Amniotic epithelial cell (primary cell): ENCODE measurements at regions not wholly inside any gene's neighbourhood (a gene's known extent, or its start where the extent isn't known, plus 50 kb on each side); places are given as distances from the start of the nearest gene placed in this dataset.
"Not testable (repeated sequence)": the region's sequence is repeated elsewhere in the genome, so short reads cannot be mapped to it uniquely, and the experiment has no call there.

Source experiments
- DNase-seq: peaks from one replicate; pipeline ENCODE4 v3.0.0-alpha.2; 2010; ENCODE audit warnings: low read depth

GRCh38 chr7:81181066-81181465 lies 262.2 kb upstream of the SEMA3C start:
- no peak for DNase-seq

GRCh38 chr7:81180573-81180972 lies 261.7 kb upstream of the SEMA3C start:
- DNase-seq = no peak

DNA sequence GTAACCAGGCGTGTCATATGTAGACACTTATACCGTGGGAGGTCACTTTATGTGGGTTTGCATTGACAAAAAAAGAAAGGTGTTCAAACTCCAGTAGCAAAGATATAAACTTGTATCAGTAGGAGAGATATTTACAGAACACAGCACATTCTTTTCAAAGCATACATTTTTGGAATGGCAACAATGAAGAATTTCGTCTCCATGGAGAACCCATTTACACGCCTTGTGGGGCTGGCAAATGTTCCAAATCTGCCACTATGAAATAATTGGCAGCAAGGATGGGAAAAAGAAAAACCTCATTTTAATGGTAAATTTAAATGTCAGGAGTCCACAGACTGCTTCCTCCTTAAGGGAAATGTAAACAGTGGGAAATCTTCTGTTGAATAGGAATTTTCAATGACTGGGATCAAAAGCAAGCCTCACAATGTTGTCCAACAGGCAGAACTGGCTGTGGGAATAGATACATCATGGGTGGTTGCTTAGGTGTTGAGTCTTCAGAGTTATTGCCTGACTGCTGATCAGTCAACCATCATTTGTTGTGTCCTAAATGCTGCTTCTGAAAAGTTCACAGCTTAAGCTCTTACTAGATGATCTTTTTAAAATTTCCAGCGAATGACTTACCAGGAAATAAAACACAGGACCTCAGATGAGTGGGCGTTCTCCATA lies 256.6 kb upstream of the SEMA3C start:
- no peak for DNase-seq

DNA sequence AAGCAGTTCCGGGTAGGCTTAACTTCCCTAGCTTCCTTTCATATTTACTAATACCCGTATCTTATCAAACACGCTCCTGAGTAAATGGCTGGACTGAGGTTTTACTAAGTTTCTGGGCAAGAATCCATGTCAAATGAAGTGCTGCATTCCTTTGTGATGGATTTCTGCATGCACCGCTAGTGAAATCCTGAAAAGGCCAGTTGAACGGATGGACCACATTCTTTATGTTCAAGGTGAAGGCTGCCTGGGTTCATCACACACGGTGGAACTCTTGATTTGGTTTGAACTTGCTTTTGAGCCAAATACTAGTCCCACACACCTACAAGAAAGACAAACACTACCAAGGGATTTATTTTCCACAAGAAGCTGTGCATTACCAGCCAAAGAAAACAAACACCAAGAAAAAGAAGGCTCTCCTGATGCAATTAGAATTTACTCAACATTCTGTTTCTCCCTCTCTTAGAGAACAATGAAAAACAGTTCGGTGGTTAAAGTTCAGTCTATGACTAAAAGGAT lies 255.0 kb upstream of the SEMA3C start:
- DNase-seq = peak; percentile 91

- DNase-seq = peak; percentile 34
These were observed 251.4 kb upstream of the SEMA3C start for GRCh38 chr7:81170291-81170690.

DNA sequence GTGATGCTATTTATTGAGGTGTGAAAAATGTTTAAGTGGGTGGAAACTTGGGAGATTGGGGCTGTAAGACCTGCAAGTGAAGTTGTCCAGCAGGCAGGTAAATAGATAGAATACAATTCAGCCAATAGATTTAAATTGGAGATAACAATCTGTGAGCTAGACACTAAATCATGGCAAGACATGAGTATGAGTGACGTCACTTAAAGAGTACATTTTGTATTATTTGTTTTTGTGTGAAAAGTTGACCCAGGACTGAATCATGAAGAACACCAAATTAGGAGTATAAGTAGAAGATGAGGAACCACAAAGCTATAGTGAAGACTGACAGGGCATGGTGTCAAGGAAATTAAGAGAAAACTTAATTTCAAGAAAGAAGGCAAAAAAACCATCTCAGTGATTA lies 249.1 kb upstream of the SEMA3C start:
- no peak for DNase-seq

- DNase-seq = no peak
These were observed 246.2 kb upstream of the SEMA3C start for GRCh38 chr7:81165070-81165469.

- peak; percentile 49 for DNase-seq
These were observed 244.1 kb upstream of the SEMA3C start for GRCh38 chr7:81162771-81163525.

DNA sequence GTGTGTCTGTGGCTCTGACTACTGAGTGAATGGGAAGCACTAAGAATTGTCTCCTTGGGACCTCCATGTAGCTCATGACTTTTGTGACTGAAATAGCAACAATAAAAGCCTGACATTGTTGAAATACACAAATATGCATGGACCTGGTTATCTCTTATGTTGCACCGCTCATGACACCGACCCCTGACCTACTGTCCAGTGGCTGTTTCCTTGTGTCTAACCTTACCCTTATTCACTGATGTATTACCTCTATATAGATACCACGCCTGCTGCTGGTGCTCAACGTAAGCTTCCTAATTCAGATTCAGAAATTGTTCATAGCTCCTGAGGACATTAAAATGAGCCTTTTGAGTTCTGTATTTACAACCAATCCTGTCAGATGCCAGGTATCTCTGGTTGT lies 243.4 kb upstream of the SEMA3C start:
- no peak for DNase-seq

DNA sequence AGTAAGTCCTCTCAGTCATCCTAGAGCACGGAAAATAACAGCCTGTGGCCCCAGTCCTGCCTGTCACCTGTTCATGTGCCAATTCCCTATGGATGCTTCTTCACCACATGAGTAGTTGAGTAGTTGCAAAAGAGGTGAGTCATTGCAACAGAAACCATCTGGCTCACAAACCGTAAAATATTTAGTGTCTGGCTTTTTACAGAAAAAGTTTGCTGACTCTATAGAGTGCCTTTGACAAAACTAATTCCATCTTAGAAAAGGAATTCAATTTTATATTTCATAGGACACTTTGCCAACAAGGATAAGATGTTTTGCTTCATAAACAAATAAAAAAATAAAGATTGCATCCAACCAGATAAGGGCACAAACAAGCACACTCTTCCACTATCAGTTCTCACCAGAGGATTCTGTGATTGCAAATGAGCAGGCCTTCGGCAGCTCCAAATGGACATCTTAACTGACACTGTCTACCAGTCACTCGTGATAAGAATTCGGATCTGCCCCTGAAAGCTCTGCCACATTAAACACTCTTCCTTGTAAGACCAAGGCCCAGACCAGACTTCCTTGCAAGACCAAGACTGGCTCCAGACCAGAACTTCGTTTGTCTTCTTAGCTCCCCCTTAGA lies 242.7 kb upstream of the SEMA3C start:
- DNase-seq = peak; percentile 95

GRCh38 chr7:81159402-81159801 lies 240.6 kb upstream of the SEMA3C start:
- DNase-seq = peak; percentile 54

- no peak for DNase-seq
These were observed 239.3 kb upstream of the SEMA3C start for GRCh38 chr7:81158189-81158588.

DNA sequence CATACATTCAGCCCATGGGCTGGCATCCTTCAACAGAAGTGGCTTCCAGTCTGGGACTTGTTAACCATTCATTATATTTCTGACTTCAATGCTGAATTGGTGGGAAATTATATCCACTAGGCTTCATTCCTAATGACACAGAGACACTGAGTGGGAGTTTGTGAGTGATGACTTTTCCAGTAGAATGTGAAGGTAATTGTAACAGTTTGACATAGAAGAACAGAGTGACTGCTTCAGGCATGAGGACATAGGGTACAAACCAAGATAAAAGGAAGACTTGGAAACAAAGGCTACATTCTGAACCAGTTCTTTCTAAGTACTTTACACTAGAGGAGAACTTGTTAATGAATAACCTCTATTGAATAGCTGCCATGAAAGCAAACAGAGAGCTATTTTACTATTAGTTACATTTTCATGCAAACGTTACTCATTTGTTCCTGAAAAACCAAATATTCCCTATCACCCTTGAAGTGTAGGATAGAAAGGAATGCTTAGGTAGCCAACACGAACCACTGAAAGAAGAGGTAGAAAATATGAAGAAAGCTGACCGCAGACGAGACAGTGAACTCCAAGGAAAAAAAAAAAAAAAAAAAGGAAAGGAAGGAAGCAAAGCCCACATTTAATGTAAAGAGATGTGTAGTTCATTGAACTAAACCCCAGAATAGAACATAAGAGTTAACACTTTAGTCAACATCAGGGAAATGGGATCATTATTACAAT lies 237.0 kb upstream of the SEMA3C start:
- DNase-seq = no peak

GRCh38 chr7:81154565-81154964 lies 235.7 kb upstream of the SEMA3C start:
- no peak for DNase-seq

- DNase-seq = not testable (repeated sequence)
These were observed 234.1 kb upstream of the SEMA3C start for GRCh38 chr7:81152925-81153324.

DNA sequence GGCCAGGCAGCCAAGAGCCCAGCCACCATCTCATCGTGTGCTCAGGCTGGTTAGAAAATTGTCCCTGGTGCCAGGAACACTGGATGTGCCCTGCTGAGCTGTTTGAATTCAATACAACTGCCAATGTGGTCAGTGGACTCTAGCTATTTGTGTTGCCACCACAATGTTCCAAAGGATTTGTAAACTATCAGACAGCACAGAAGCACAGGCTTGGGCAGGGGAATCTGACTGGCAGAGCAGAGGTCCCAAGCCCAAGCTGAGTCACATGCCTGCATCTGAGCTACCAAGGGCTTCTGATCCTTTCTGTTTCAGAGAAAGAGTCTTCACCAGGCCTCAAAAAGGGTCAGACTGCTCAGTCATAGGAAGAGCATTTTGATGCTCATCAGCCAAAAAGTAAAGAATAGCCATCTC lies 232.1 kb upstream of the SEMA3C start:
- no peak for DNase-seq

DNA sequence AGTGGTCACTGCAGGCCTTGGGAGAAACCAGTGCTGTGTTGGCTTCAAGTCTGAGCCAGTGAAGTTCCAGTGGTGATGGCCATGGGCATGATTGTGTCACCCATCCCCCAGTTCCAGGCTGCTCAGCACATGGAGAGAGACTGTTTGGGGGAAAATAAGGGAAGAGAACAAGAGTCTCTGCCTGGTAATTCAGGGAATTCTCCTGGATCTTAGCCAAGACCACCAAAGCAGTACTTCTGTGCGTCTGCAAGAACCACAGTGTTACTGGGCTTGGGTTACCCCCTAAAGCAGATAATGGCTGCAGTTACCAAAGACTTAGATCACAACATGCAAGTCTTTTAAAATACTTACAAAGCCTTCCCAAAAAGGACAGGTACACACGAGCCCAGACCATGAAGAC lies 225.0 kb upstream of the SEMA3C start:
- no peak for DNase-seq

DNA sequence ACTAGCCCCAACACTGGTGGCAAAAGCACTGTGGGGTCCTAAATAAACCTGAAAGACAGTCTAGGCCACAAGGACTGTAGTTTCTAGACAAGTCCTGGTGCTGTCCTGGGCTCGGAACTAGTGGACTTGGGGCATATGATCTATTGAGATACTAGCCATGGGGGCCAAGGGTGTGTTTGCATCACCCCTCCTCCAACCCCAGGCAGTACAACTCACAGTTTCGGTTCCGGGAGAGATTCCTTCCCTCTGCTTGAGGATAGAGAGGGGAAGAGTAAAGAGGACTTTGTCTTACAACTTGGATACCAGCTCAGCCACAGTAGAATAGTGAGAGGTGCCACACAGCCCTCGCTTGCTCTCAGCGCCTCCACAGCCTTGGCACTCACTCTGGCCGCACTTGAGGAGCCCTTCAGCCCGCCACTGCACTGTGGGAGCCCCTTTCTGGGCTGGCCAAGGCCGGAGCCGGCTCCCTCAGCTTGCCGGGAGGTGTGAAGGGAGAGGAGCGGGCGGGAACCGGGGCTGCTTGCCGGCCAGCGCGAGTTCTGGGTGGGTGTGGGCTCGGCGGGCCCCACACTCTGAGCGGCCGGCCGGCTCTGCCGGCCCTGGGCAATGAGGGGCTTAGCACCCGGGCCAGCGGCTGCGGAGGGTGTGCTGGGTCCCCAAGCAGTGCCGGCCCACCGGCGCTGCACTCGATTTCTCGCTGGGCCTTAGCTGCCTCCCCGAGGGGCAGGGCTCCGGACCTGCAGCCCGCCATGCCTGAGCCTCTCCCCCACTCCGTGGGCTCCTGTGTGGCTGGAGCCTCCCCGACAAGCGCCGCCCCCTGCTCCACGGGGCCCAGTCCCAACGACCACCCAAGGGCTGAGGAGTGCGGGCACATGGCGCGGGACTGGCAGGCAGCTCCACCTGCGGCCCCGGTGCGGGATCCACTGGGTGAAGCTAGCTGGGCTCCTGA lies 222.7 kb upstream of the SEMA3C start:
- not testable (repeated sequence) for DNase-seq

DNA sequence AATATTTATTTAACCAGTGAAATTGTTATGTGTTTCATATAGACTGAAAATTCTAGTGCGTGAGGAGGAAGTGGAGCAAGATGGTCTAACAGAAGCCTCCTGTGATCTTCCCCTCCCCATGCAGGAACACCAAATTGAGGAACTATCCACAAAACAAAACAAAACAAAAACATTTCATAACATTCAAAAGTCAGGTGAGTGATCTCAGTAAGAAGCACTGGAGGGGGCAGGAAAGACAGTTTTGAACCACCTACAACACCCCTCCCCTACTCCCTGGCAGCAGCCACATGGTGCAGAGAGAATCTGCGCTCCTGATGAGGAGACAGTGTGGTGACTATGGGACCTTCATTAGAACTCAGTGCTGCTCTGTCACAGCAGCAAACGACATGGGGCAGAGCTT lies 221.9 kb upstream of the SEMA3C start:
- DNase-seq = no peak

DNA sequence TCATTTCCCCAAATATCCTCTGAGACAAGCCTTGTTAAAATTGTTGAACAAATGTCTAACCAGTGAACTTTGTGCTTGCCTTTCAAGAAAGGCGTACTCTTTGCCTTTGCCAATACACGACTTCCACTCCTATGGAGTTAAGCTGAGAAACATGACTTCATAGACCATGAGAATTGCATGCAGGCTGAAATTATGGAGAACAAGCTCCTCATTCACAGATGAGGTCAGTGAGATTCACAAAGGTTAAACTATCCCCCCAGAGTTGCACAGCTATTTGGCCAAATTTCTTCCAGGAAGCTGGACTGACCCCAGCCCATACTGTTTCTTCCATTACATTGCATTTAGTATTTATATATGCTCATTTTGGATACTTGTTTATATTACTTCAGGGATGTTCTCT lies 221.4 kb upstream of the SEMA3C start:
- no peak for DNase-seq

- no peak for DNase-seq
These were observed 220.0 kb upstream of the SEMA3C start for GRCh38 chr7:81138870-81139269.
